HCT116 (cell line): ENCODE measurements at regions not wholly inside any gene's neighbourhood (a gene's known extent, or its start where the extent isn't known, plus 50 kb on each side); places are given as distances from the start of the nearest gene placed in this dataset.

Experiments used
- ATAC-seq: fragments of 200-7000 bp; cut with Tn5 transposase; 2 replicates; pipeline ENCODE4 v1.9.1; 2020; ENCODE audit warnings: mild to moderate bottlenecking, moderate library complexity
- BruUV-seq: library from RNA; stranded (reverse); fragments of 400-500 nt; replicated peaks from 2 replicates; lab custom pipeline; 2021; lab: Mats Ljungman, UMichigan
- CTCF ChIA-PET: fragments of 300-600 bp; sonication (Branson Sonifier 250); formaldehyde crosslinking; loops from one replicate; lab custom pipeline; 2021; ENCODE audit warnings: antibody characterized with exemption; lab: Charles Lee
- POLR2A ChIA-PET: fragments of 300-600, 350-600 bp; sonication (Branson Sonifier 250); formaldehyde crosslinking; loops from one replicate; lab custom pipeline; 2021; ENCODE audit warnings: antibody characterized with exemption; lab: Charles Lee
- RAD21 ChIA-PET, 2 experiments: fragments of 300-600 bp; sonication (Branson Sonifier 250); formaldehyde crosslinking; loops; one replicate each; lab custom pipeline; 2023; ENCODE audit warnings: low total read pairs in 2 of 2; ENCODE audit not compliant: uncharacterized antibody in 2 of 2, unreplicated experiment in 2 of 2, low non-redundant PET in 1 of 2; lab: Charles Lee
- DNase-seq: peaks from one replicate; pipeline ENCODE4 v3.0.0-alpha.2; 2010; ENCODE audit warnings: low read depth, low spot score
- H2AFZ ChIP-seq: fragments of 200-600 bp; shearing (Covaris generic), sonication (generic); 2 replicates; pipeline ENCODE4 v1.6.1; 2017; ENCODE audit warnings: low read depth, mixed run types, mixed read lengths, antibody characterized with exemption, low read length; ENCODE audit not compliant: poor library complexity, severe bottlenecking
- H3K27ac ChIP-seq: 2 replicates; pipeline ENCODE4 v1.5.1; 2012; ENCODE audit warnings: low read depth, low read length
- H3K27me3 ChIP-seq: fragments of 200-600 bp; sonication (generic); 2 replicates; pipeline ENCODE4 v1.6.1; 2016; ENCODE audit warnings: mixed run types, low read length, mixed read lengths; ENCODE audit not compliant: insufficient read depth
- H3K36me3 ChIP-seq, 2 experiments: fragments of 200-500 bp in 1 of 2; fragments of 200-600 bp in 1 of 2; sonication (Bioruptor generic) in 1 of 2; sonication (generic) in 1 of 2; 2 replicates each; pipeline versions ENCODE4 v1.5.1 to v1.6.1; 2014 to 2016; ENCODE audit warnings: low read length in 2 of 2, inconsistent platforms in 1 of 2, mixed read lengths in 1 of 2, mixed run types in 1 of 2; ENCODE audit not compliant: insufficient read depth in 2 of 2, control insufficient read depth in 1 of 2
- H3K4me1 ChIP-seq, 2 experiments: fragments of 200-600 bp in 1 of 2; sonication (generic) in 1 of 2; 2 replicates each; pipeline versions ENCODE4 v1.5.1 to v1.6.1; 2012 to 2017; ENCODE audit warnings: low read length in 2 of 2, inconsistent platforms in 1 of 2, mild to moderate bottlenecking in 1 of 2, mixed read lengths in 1 of 2, mixed run types in 1 of 2, moderate library complexity in 1 of 2; ENCODE audit not compliant: insufficient read depth in 2 of 2, control insufficient read depth in 1 of 2
- H3K4me2 ChIP-seq: fragments of 200-600 bp; sonication (generic); 2 replicates; pipeline ENCODE4 v1.6.1; 2017; ENCODE audit warnings: mixed run types, low read length, mixed read lengths
- H3K4me3 ChIP-seq, 2 experiments: fragments of 200-600 bp in 1 of 2; sonication (generic) in 1 of 2; replicated peaks in 1 of 2; 2 replicates each; pipeline ENCODE4 v1.5.1; 2011 to 2016; ENCODE audit warnings: low read length in 2 of 2, control low read depth in 1 of 2, low read depth in 1 of 2, mild to moderate bottlenecking in 1 of 2, mixed read lengths in 1 of 2, mixed run types in 1 of 2
- H3K79me2 ChIP-seq: fragments of 200-600 bp; sonication (generic); 2 replicates; pipeline ENCODE4 v1.6.1; 2017; ENCODE audit warnings: mild to moderate bottlenecking, mixed run types, low read length, moderate library complexity, mixed read lengths; ENCODE audit not compliant: insufficient read depth
- H3K9ac ChIP-seq: fragments of 200-600 bp; sonication (generic); 2 replicates; pipeline ENCODE4 v1.6.1; 2016; ENCODE audit warnings: low read length, mixed read lengths
- H3K9me2 ChIP-seq: fragments of 200-600 bp; sonication (generic), shearing (Covaris generic); 2 replicates; pipeline ENCODE4 v1.6.1; 2017; ENCODE audit warnings: mixed run types, mild to moderate bottlenecking, moderate library complexity; ENCODE audit not compliant: insufficient read depth
- H3K9me3 ChIP-seq, 2 experiments: fragments of 200-500 bp in 1 of 2; fragments of 200-600 bp in 1 of 2; sonication (Bioruptor generic) in 1 of 2; sonication (generic) in 1 of 2; 2 replicates each; pipeline ENCODE4 v1.6.1; 2014 to 2017; ENCODE audit warnings: low read length in 2 of 2, mixed read lengths in 2 of 2, inconsistent platforms in 1 of 2, low read depth in 1 of 2, mild to moderate bottlenecking in 1 of 2, mixed run types in 1 of 2, moderate library complexity in 1 of 2; ENCODE audit not compliant: control insufficient read depth in 1 of 2, insufficient read depth in 1 of 2
- H4K20me1 ChIP-seq: fragments of 200-600 bp; sonication (generic), shearing (Covaris generic); 2 replicates; pipeline ENCODE4 v1.6.1; 2017; ENCODE audit warnings: mixed run types, mild to moderate bottlenecking, moderate library complexity; ENCODE audit not compliant: insufficient read depth
- ATF3 ChIP-seq: IDR thresholded peaks from 2 replicates; pipeline ENCODE4 v1.6.1; 2012
- CTCF ChIP-seq, 3 experiments: fragments of 200-600 bp in 1 of 3; sonication (generic) in 1 of 3; IDR thresholded peaks in 2 of 3; conservative IDR thresholded peaks in 1 of 3; 2 replicates each; pipeline ENCODE4 v1.5.1; 2012 to 2017; ENCODE audit warnings: low read depth in 2 of 3, low read length in 2 of 3, antibody characterized with exemption in 1 of 3, borderline replicate concordance in 1 of 3, control low read depth in 1 of 3, mild to moderate bottlenecking in 1 of 3, mixed read lengths in 1 of 3, mixed run types in 1 of 3, moderate library complexity in 1 of 3; ENCODE audit not compliant: insufficient read depth in 1 of 3
- FOSL1 ChIP-seq: IDR thresholded peaks from 2 replicates; pipeline ENCODE4 v1.6.1; 2012; ENCODE audit warnings: low read depth
- REST ChIP-seq: IDR thresholded peaks from 2 replicates; pipeline ENCODE4 v1.6.1; 2012; ENCODE audit warnings: low read depth
- SP1 ChIP-seq: IDR thresholded peaks from 2 replicates; pipeline ENCODE4 v1.6.1; 2012; ENCODE audit warnings: low read depth
- SRF ChIP-seq: IDR thresholded peaks from 2 replicates; pipeline ENCODE4 v1.6.1; 2012; ENCODE audit warnings: low read depth
- ZFX ChIP-seq: fragments of 450-650 bp; IDR thresholded peaks from 2 replicates; pipeline ENCODE4 v1.6.1; 2017
- intact Hi-C: fragments of 100-400 bp; cut with micrococcal nuclease; formaldehyde crosslinking; loops from 2 replicates; pipeline ENCODE4 v1.10.0; 2022

- Histone ChIP-seq H3K4me1 (no peaks in the 10 kb centered on the region), H3K36me3 (no peaks in the 10 kb centered on the region), H4K20me1 (no peaks in the 10 kb centered on the region), H3K4me2 (no peak overlapping the region), H3K9me2 (no peaks in the 10 kb centered on the region), H3K79me2 (no peaks in the 10 kb centered on the region)
- POLR2A ChIA-PET, result no interaction called here
- DNase-seq, result no peak
- CTCF ChIA-PET, result no interaction called here
- BruUV-seq, result no TSS peak
- TF ChIP-seq SRF (no peak), SP1 (no peak), REST (no peak), ATF3 (no peak), FOSL1 (no peak), CTCF (IDR thresholded peaks at IDR 0.05 in 2 of 3, conservative IDR thresholded peaks at IDR 0.05 in 1 of 3; ENCODE audit: borderline replicate concordance in 1 of 3, insufficient read depth in 1 of 3, low read depth in 2 of 3, low read length in 2 of 3) (no peak), ZFX (no peak)
- TF ChIP-seq, all 23 proteins: peak for 0
- H3K27ac ChIP-seq, result no peak overlapping the region
- intact Hi-C loops, result no loop called here
- H2AFZ ChIP-seq, result no peak overlapping the region
- no peaks in the 10 kb centered on the region for H3K9me3 ChIP-seq
- RAD21 ChIA-PET, result no interaction called here
- no peak overlapping the region for H3K9ac ChIP-seq
- H3K27me3 ChIP-seq, result no peaks in the 10 kb centered on the region
- no peak for ATAC-seq
- H3K4me3 ChIP-seq, result no peak overlapping the region
Observed at GRCh38 chr7:50151661-50152060, 58.6 kb upstream of the ZPBP start.
